ENCODE measurements at regions not wholly inside any gene's neighbourhood (a gene's known extent, or its start where the extent isn't known, plus 50 kb on each side); places are given as distances from the start of the nearest gene placed in this dataset.

DNA sequence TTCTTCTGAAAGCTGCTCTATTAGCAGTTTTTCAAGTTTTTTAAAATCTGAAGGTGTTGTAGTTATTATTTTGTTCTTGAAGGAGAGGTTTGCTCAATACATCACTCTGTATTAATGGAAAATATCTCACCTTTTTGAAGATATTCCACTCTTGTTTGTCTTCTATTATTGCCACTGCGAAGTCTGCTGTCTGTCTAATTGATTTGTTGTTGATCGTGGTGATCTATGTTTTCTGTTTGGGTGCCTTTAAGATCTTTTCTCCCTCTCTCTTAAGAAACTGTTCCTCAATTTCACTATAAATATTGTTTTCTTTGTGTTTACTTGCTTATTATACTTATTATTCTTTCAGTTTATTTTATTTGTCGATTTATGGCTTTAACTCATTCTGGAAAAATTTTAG is 64.9 kb upstream of the FZD8 start:
- no peak for TF ChIP-seq POLR2AphosphoS5 (IDR thresholded peaks at IDR 0.05)
- TF ChIP-seq, protein P1, sequence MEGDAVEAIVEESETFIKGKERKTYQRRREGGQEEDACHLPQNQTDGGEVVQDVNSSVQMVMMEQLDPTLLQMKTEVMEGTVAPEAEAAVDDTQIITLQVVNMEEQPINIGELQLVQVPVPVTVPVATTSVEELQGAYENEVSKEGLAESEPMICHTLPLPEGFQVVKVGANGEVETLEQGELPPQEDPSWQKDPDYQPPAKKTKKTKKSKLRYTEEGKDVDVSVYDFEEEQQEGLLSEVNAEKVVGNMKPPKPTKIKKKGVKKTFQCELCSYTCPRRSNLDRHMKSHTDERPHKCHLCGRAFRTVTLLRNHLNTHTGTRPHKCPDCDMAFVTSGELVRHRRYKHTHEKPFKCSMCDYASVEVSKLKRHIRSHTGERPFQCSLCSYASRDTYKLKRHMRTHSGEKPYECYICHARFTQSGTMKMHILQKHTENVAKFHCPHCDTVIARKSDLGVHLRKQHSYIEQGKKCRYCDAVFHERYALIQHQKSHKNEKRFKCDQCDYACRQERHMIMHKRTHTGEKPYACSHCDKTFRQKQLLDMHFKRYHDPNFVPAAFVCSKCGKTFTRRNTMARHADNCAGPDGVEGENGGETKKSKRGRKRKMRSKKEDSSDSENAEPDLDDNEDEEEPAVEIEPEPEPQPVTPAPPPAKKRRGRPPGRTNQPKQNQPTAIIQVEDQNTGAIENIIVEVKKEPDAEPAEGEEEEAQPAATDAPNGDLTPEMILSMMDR (IDR thresholded peaks at IDR 0.05), result no peak
